HG02970 (cell line): ENCODE measurements at regions not wholly inside any gene's neighbourhood (a gene's known extent, or its start where the extent isn't known, plus 50 kb on each side); places are given as distances from the start of the nearest gene placed in this dataset.
A peak's percentile ranks its signal among the peaks of the same experiment; 100 is the strongest.

Experiments used
- ATAC-seq: cut with Tn5 transposase; IDR thresholded peaks from one replicate; pipeline ENCODE4 v1.9.1; 2021; ENCODE audit warnings: mild to moderate bottlenecking, moderate library complexity, moderate number of reproducible peaks; ENCODE audit not compliant: unreplicated experiment, low FRiP score

- no peak for ATAC-seq
Observed at GRCh38 chr11:109150581-109150980, 271.4 kb upstream of the C11orf87 start.

GRCh38 chr11:109153836-109154235 is 268.2 kb upstream of the C11orf87 start:
- ATAC-seq = no peak

DNA sequence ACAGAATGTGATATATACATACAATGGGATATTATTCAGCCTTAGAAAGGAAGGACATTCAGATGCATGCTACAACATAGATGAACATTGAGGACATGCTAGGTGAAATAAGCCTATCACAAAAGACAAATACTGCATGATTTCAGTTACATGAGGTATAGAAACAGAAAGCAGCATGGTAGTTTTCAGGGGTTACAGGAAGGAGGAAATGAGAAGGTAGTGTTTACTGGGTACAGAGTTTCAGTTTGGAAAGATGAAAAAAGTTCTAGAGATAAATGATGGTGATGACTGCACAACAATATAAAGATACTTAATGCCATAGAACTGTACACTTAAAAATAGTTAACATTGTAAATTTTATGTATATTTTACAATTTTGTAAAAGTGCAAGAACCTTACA is 266.7 kb upstream of the C11orf87 start:
- peak; percentile 76 for ATAC-seq

DNA sequence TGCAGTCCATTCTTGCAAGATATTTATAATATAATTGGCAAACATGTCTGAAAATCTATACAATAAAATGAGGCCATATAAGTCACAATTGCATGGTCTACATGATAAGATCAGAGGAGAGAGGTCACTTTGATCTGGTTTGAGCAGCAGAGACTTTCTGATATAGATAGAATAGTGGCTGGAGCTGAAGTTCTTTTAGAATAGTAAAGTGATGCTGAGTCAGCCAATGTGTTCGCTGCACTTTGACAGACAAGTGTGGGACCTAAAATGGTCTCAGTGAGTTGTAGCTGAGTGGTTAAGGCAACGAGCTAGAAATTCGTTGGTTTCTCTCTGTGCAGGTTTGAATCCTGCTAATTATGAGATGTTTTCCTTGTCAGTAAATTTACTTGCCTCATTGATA is 257.0 kb upstream of the C11orf87 start:
- no peak for ATAC-seq

- no peak for ATAC-seq
Observed at GRCh38 chr11:109166441-109166840, 255.5 kb upstream of the C11orf87 start.

GRCh38 chr11:109173504-109173903 is 248.5 kb upstream of the C11orf87 start:
- no peak for ATAC-seq

DNA sequence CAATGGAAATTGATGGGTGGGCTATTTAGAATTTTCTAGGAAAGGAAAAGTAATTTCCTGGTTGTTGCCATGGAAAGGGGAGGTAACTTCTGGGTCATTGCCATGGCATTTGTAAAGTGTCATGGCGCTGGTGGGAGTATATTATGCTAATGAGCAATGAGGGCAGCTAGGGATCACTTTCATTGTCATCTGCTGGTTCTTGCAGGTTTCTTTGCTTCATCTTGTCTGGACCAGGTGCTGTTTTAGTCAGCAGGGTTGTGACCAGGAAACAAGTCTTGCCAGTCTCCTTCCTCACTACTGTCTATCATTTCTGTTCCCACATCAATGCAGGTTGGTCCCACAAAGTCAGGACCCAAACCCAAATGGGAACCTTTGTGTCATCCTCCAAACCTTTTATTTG is 237.6 kb upstream of the C11orf87 start:
- ATAC-seq = no peak

- ATAC-seq = no peak
Observed at GRCh38 chr11:109192864-109193263, 229.1 kb upstream of the C11orf87 start.

GRCh38 chr11:109193880-109194279 is 228.1 kb upstream of the C11orf87 start:
- ATAC-seq = no peak

DNA sequence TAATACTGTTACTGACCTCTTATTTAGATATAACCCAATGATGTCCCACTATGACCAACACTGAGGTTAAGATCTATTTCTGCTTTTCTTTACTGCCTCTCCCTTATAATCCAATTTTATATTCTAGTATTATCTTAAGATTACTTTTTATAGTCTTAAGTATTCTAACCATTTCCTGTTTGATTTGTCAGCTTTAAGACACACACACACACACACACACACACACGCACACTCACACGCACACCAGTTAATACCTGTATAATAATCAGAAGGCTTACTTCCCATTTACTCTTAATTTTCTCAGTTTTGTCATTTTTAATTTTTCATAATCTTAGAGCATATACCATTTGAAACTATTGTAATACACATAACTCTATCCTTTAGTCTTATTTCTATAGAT is 226.0 kb upstream of the C11orf87 start:
- ATAC-seq = no peak

- ATAC-seq = no peak
Observed at GRCh38 chr11:109197656-109198055, 224.3 kb upstream of the C11orf87 start.

GRCh38 chr11:109203176-109203575 is 218.8 kb upstream of the C11orf87 start:
- ATAC-seq = no peak

- no peak for ATAC-seq
Observed at GRCh38 chr11:109205312-109205711, 216.7 kb upstream of the C11orf87 start.

DNA sequence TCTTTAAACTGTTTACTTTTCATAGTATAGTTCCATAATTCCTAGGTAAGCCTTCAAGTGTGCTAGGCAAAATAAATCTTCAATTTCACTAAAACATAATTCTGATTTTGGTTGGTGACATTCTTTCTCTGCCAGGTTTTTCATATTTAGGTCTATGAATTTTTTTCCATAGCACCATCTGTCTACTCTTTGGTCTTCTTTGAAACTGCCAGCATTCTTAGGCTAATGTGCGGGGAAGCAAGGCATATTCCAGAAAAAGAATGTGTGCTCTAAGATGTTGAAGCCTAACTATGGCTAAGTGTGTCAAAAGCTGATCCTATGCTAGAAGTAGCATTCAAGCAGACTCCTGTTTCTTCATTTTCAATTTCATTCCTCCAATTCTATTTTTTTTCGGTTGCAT is 213.9 kb upstream of the C11orf87 start:
- ATAC-seq = no peak

- no peak for ATAC-seq
Observed at GRCh38 chr11:109209572-109209971, 212.4 kb upstream of the C11orf87 start.

- ATAC-seq = no peak
Observed at GRCh38 chr11:109221190-109221589, 200.8 kb upstream of the C11orf87 start.

DNA sequence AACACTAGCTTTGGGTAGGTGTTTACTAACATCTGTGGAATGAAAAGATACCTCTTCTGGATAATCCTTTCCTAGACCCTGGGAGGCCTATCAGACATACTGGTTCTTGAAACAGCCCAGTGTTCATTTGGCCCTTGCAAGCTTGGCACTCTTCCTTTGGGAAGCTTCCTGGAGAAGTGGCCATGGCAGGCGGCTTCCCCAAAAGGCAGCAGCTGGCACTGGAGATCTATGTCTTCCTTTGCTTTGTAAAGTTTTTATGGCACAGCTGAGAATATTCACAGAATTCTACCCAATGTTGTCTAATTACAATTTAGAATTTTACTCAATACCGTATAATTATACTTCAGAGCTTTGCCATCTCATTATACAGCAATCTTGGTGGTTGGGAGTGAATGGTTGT is 199.2 kb upstream of the C11orf87 start:
- no peak for ATAC-seq

DNA sequence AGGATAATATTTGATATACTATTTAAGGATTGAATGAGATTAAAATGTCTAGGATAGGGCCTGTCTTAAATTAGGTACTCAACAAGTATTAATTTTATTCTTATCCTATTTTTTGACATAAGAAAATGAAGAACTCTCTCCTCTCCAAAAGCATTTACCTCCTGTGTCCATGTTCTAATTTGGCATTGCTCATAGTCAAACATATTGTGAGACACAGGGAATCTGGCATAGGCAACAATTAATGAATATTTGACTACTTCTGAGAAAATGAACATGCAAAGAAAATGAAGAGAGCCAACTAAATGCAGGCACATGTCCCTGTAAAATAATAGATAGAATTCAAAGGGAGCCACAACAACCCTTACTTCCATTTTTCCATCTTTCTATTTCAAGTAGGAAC is 198.5 kb upstream of the C11orf87 start:
- no peak for ATAC-seq

- ATAC-seq = no peak
Observed at GRCh38 chr11:109229682-109230081, 192.3 kb upstream of the C11orf87 start.

DNA sequence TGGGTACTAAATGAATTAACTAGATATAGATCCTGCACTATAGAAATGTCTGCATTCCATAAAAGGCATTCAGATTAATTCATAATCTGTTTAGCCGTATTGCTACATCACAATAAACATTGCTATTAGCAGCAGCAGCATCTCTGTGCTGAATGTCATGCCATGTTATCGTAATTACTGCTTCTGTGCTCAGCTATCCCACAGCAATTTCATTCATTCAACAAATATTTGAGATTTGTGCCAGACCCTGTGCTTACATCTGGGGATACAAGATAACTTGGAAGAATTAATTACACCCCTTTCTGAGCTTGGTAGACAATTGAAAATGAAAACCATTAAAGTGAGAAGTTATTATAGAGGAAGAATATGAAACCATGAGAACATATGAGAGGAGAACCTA is 185.8 kb upstream of the C11orf87 start:
- ATAC-seq = no peak

DNA sequence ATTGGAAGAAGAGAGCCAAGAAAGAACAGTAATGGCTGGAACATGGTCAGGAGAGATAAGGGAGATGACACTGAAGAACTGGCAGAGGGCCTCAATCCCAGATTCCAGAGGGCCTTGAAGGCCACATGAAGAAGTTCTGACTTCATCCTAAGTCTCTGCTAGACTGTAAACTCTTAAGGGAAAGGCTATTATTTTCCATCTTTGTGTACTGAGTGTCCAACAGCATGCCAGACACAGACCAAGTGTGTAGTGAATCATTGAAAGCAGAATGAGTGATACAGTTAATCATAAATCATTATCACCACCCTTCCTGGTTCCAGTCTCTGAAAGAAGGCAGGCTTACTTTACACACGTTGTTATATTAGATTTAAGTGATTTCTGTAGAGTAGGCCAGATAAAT is 185.3 kb upstream of the C11orf87 start:
- no peak for ATAC-seq

DNA sequence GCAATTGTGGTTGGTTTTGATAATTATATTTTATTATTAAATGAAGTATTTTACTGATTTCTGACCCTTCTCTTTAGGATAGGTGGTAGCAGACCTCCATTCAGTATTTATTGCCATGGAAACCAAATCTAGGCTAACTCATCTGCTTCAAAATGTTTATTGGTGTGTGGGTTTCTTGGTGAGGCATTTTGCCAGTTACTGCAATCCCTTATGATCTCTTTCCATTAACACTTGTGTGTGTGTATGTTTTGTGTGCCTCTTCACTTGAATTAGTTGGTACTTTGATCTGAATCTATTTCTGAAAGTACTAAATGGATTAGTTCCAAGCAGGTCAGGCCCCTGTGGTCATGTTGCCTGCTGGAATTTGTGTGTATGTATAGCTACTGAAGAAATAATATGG is 184.4 kb upstream of the C11orf87 start:
- no peak for ATAC-seq

DNA sequence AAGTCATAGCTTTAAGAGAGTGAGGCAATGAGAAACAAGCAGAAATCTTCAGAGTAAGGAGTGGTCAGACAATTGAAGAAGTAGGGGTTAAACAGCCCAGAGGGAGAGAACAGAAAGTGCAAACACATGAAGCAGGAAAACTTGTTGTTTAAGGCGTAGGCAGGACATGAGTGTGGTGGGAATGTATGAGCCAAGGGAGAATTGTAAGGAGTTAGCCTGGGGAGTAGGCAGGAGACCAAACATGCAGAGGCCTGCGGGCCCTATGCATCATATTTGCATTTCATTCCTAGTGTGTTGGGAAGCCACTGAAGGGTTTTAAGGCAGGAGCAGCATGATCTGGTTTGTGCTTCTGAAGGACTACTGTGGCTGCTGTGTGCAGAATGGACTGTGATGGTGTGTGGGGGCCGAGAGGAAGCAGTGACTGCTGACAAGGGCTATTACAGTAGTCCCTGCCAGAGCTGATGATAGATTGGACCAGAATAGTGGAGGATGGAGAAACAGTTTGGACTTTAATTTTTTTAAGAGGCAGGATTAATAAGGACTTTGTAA is 179.9 kb upstream of the C11orf87 start:
- ATAC-seq = no peak
